ENCODE measurements at regions not wholly inside any gene's neighbourhood (a gene's known extent, or its start where the extent isn't known, plus 50 kb on each side); places are given as distances from the start of the nearest gene placed in this dataset.

DNA sequence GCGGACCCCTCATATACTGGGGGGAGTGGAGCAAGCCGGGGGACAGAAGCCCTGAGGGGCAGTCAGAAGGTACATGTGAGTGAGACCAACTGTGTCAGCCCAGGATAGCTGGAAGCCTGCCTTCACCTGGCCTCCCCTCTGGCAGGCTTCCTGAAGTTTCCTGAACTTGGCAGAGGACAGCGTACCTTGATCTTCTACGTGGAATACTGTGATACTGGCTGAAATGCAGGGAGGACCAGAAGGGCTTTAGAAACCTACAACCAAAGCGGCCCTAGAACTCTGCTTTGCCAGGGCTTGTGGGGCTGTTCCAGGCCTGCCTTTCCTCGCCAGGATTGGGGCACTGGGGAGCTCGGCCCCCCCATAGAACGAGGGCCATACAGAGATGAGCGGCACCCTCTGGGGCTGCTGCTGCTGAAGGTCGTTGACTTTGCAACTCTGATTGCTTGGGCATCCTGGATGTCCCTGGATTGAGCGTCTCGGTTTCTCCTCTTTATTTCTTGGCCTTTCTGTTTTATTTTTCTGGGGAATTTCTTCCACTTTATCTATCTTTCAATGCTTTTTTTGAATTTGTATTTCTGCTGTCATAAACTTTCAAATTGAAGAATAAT is 66.5 kb downstream of the SLC25A47 start:
- H3K27ac ChIP-seq (ENCODE audit: low read depth, low read length): peak overlapping the region; percentile 62
- peaks cover 37 to 40% of the 10 kb centered on the region in 2 donors for H3K4me1 ChIP-seq (ENCODE audit: control insufficient read depth in 1 of 2, insufficient read depth in 2 of 2, low read length in 2 of 2)
- no peaks in the 10 kb centered on the region for H3K9me3 ChIP-seq (ENCODE audit: control insufficient read depth in 1 of 2, low read length in 2 of 2)
- H3K36me3 ChIP-seq (ENCODE audit: control insufficient read depth in 1 of 2, insufficient read depth in 2 of 2, low read length in 2 of 2): no peaks in the 10 kb centered on the region
- no peaks in the 10 kb centered on the region for H3K27me3 ChIP-seq (ENCODE audit: control insufficient read depth in 1 of 2, insufficient read depth in 2 of 2, low read length in 2 of 2)
- no peak overlapping the region for H3K4me3 ChIP-seq (ENCODE audit: low read depth in 1 of 2, low read length in 2 of 2)
- peak overlapping the region; percentile 38 to 44 for H3K9ac ChIP-seq (ENCODE audit: low read depth in 1 of 2, low read length in 2 of 2)

GRCh38 chr14:100391173-100391572 is 68.0 kb downstream of the SLC25A47 start:
- Histone ChIP-seq H3K9me3 (ENCODE audit: control insufficient read depth in 1 of 2, low read length in 2 of 2) (no peaks in the 10 kb centered on the region), H3K36me3 (ENCODE audit: control insufficient read depth in 1 of 2, insufficient read depth in 2 of 2, low read length in 2 of 2) (no peaks in the 10 kb centered on the region), H3K4me3 (ENCODE audit: low read depth in 1 of 2, low read length in 2 of 2) (no peak overlapping the region), H3K27me3 (ENCODE audit: control insufficient read depth in 1 of 2, insufficient read depth in 2 of 2, low read length in 2 of 2) (no peaks in the 10 kb centered on the region), H3K9ac (ENCODE audit: low read depth in 1 of 2, low read length in 2 of 2) (no peak overlapping the region), H3K4me1 (ENCODE audit: control insufficient read depth in 1 of 2, insufficient read depth in 2 of 2, low read length in 2 of 2) (peaks cover 37 to 39% of the 10 kb centered on the region in 2 donors), H3K27ac (ENCODE audit: low read depth, low read length) (no peak overlapping the region)

DNA sequence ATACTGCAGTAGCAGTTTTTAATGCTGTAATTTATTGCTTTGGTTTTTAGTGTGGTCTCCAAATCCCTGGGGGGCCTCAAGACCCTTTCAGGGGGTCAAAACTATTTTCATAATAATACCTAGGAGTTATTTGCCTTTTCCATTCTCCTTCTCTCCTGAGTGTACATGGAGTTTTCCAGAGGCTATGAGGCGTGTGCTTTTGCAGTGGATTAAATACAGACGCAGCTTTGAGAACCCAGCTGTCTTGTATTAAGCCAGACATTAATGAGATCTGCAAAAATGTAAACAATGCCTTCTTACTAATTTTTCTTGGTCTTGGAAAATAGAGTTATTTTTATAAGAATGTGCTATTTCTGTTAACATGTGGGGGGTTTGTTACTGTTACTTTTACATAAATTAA is 68.6 kb downstream of the SLC25A47 start:
- Histone ChIP-seq H3K4me3 (ENCODE audit: low read depth in 1 of 2, low read length in 2 of 2) (no peak overlapping the region), H3K4me1 (ENCODE audit: control insufficient read depth in 1 of 2, insufficient read depth in 2 of 2, low read length in 2 of 2) (peaks cover 37 to 39% of the 10 kb centered on the region in 2 donors), H3K36me3 (ENCODE audit: control insufficient read depth in 1 of 2, insufficient read depth in 2 of 2, low read length in 2 of 2) (no peaks in the 10 kb centered on the region), H3K27ac (ENCODE audit: low read depth, low read length) (no peak overlapping the region), H3K27me3 (ENCODE audit: control insufficient read depth in 1 of 2, insufficient read depth in 2 of 2, low read length in 2 of 2) (no peaks in the 10 kb centered on the region), H3K9ac (ENCODE audit: low read depth in 1 of 2, low read length in 2 of 2) (no peak overlapping the region), H3K9me3 (ENCODE audit: control insufficient read depth in 1 of 2, low read length in 2 of 2) (no peaks in the 10 kb centered on the region)

DNA sequence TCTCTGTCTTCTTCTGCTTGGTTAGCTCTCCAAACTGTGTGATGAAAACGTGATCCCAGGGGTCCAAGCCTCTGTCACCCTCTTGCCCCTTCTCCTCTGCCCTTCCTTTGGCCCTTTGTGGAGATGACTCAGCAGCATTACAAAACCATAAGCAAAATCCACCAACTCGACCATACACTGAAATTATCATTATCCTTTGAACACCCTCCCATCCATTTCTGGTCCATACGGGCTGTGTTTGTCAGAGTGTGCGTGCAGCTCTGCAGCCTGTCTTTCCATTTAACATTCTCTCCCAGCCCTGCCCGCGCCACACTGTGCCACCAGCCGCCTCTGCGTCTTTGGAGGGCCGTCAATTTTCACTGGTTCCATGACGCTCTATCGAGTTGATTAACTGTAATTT is 69.2 kb downstream of the SLC25A47 start:
- H3K9me3 ChIP-seq (ENCODE audit: control insufficient read depth in 1 of 2, low read length in 2 of 2): no peaks in the 10 kb centered on the region
- H3K4me1 ChIP-seq (ENCODE audit: control insufficient read depth in 1 of 2, insufficient read depth in 2 of 2, low read length in 2 of 2): peaks cover 37 to 43% of the 10 kb centered on the region in 2 donors
- H3K9ac ChIP-seq (ENCODE audit: low read depth in 1 of 2, low read length in 2 of 2): no peak overlapping the region
- no peak overlapping the region for H3K4me3 ChIP-seq (ENCODE audit: low read depth in 1 of 2, low read length in 2 of 2)
- no peak overlapping the region for H3K27ac ChIP-seq (ENCODE audit: low read depth, low read length)
- no peaks in the 10 kb centered on the region for H3K36me3 ChIP-seq (ENCODE audit: control insufficient read depth in 1 of 2, insufficient read depth in 2 of 2, low read length in 2 of 2)
- no peaks in the 10 kb centered on the region for H3K27me3 ChIP-seq (ENCODE audit: control insufficient read depth in 1 of 2, insufficient read depth in 2 of 2, low read length in 2 of 2)

GRCh38 chr14:100393362-100393761 is 70.2 kb downstream of the SLC25A47 start:
- Histone ChIP-seq H3K27ac (ENCODE audit: low read depth, low read length) (no peak overlapping the region), H3K4me3 (ENCODE audit: low read depth in 1 of 2, low read length in 2 of 2) (peak overlapping the region in 1 of 2 donors; percentile 30), H3K4me1 (ENCODE audit: control insufficient read depth in 1 of 2, insufficient read depth in 2 of 2, low read length in 2 of 2) (peaks cover 41 to 44% of the 10 kb centered on the region in 2 donors), H3K9ac (ENCODE audit: low read depth in 1 of 2, low read length in 2 of 2) (peak overlapping the region in 1 of 2 donors; percentile 46), H3K36me3 (ENCODE audit: control insufficient read depth in 1 of 2, insufficient read depth in 2 of 2, low read length in 2 of 2) (no peaks in the 10 kb centered on the region), H3K9me3 (ENCODE audit: control insufficient read depth in 1 of 2, low read length in 2 of 2) (no peaks in the 10 kb centered on the region), H3K27me3 (ENCODE audit: control insufficient read depth in 1 of 2, insufficient read depth in 2 of 2, low read length in 2 of 2) (no peaks in the 10 kb centered on the region)

DNA sequence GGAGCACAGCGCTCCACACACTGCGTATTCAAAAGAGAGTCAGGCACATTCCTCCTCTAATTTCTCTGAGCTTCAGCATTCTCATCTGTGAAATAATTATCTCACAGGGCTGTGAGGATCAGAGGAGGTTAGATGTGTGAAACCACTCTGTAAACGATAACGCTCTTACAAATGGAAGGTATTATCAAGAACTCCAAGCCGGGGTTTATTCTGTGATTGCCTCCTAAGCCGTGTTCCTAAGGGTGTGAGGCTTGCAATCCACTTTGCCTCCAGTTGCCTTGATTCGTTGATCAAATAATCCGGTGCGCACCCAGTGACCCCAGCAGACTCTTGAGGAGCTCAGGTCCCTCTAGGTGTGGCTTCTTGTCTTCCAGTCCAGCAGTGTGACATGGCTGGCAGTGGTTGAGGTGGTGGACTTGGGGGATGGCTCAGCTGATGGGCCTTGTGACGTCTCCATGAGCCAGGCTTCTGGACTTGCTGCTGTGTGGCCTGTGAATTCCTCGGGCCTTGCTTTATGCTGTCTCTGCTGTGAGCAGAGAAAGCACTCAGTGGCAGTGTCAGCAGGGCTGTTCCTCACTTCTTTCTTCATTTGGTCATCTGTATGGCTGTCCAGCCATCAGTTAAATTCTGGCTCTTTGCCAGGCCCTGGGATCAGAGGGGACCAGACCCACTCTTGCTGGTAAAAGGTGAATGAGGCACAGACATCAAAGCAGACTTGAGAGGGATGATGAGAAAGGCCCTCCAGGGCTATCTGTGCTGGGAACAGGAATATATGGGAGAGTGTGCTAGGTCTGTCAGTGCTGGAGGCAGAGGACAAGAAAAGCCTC is 71.0 kb downstream of the SLC25A47 start:
- Histone ChIP-seq H3K4me3 (ENCODE audit: low read depth in 1 of 2, low read length in 2 of 2) (no peak overlapping the region), H3K36me3 (ENCODE audit: control insufficient read depth in 1 of 2, insufficient read depth in 2 of 2, low read length in 2 of 2) (no peaks in the 10 kb centered on the region), H3K9me3 (ENCODE audit: control insufficient read depth in 1 of 2, low read length in 2 of 2) (no peaks in the 10 kb centered on the region), H3K9ac (ENCODE audit: low read depth in 1 of 2, low read length in 2 of 2) (peak overlapping the region in 1 of 2 donors; percentile 46), H3K27ac (ENCODE audit: low read depth, low read length) (no peak overlapping the region), H3K27me3 (ENCODE audit: control insufficient read depth in 1 of 2, insufficient read depth in 2 of 2, low read length in 2 of 2) (no peaks in the 10 kb centered on the region), H3K4me1 (ENCODE audit: control insufficient read depth in 1 of 2, insufficient read depth in 2 of 2, low read length in 2 of 2) (peaks cover 41 to 46% of the 10 kb centered on the region in 2 donors)

DNA sequence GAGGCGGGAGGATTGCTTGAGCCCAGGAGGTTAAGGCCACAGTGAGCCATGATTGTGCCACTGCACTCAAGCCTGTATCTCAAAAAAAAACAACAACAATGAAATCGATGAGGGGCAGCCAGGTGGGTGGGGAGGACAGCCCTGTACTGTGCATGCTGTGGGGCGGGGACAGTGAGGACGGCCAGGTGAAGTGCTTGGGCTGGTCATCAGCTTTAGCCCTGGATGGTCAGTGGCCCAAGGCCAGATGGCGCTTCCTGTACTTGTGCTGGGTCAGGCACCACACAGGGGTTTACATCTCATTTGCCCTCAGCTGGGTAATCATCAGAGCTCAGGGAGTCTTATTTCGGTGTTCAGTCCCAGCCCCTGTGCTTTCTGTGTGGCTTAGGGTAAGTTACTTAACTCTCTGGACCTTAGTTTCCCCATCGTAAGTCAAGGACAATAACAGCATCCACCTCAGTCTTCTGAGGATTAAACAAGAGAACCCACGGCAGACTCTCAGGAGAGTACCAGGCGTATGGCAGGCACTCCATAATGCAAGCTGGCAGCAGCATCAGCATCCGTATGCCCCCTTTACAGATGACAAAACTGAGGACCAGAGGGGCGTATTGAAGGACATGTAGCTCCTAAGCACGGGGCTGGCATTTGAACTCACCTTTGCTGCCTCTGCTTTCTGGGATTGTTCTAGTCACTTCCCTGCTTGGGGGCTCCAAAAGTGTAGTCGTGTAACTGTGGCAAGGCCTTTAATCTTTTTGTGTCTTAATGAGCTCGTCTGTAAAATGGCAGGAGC is 71.9 kb downstream of the SLC25A47 start:
- Histone ChIP-seq H3K9ac (ENCODE audit: low read depth in 1 of 2, low read length in 2 of 2) (no peak overlapping the region), H3K27ac (ENCODE audit: low read depth, low read length) (no peak overlapping the region), H3K9me3 (ENCODE audit: control insufficient read depth in 1 of 2, low read length in 2 of 2) (no peaks in the 10 kb centered on the region), H3K27me3 (ENCODE audit: control insufficient read depth in 1 of 2, insufficient read depth in 2 of 2, low read length in 2 of 2) (no peaks in the 10 kb centered on the region), H3K4me3 (ENCODE audit: low read depth in 1 of 2, low read length in 2 of 2) (no peak overlapping the region), H3K36me3 (ENCODE audit: control insufficient read depth in 1 of 2, insufficient read depth in 2 of 2, low read length in 2 of 2) (no peaks in the 10 kb centered on the region), H3K4me1 (ENCODE audit: control insufficient read depth in 1 of 2, insufficient read depth in 2 of 2, low read length in 2 of 2) (peaks cover 39 to 44% of the 10 kb centered on the region in 2 donors)

- Histone ChIP-seq H3K9me3 (ENCODE audit: control insufficient read depth in 1 of 2, low read length in 2 of 2) (no peaks in the 10 kb centered on the region), H3K27ac (ENCODE audit: low read depth, low read length) (no peak overlapping the region), H3K9ac (ENCODE audit: low read depth in 1 of 2, low read length in 2 of 2) (no peak overlapping the region), H3K4me1 (ENCODE audit: control insufficient read depth in 1 of 2, insufficient read depth in 2 of 2, low read length in 2 of 2) (peaks cover 29 to 46% of the 10 kb centered on the region in 2 donors), H3K27me3 (ENCODE audit: control insufficient read depth in 1 of 2, insufficient read depth in 2 of 2, low read length in 2 of 2) (no peaks in the 10 kb centered on the region), H3K4me3 (ENCODE audit: low read depth in 1 of 2, low read length in 2 of 2) (no peak overlapping the region), H3K36me3 (ENCODE audit: control insufficient read depth in 1 of 2, insufficient read depth in 2 of 2, low read length in 2 of 2) (no peaks in the 10 kb centered on the region)
These were observed 73.2 kb downstream of the SLC25A47 start for GRCh38 chr14:100396266-100396795.

DNA sequence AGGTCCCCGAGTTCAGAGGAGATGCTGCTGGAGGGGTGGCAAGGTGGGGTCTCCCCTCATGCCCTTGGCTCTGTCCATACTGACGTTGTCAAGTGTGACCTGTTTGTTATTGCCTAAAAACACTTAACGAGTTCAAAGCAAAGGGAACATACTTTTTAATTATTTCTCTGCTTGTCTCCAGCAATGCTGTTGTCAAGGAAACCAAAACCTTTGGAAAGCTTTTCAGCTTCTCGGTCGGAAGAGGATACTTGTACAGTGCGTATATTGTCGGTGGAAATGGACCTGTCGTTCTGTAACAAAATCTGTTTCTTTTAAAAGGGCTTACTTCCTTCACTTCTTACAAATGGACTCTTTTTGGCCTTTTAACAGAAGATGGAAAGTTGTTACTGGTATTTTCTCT is 73.9 kb downstream of the SLC25A47 start:
- no peak overlapping the region for H3K4me3 ChIP-seq (ENCODE audit: low read depth in 1 of 2, low read length in 2 of 2)
- H3K9ac ChIP-seq (ENCODE audit: low read depth in 1 of 2, low read length in 2 of 2): no peak overlapping the region
- no peaks in the 10 kb centered on the region for H3K27me3 ChIP-seq (ENCODE audit: control insufficient read depth in 1 of 2, insufficient read depth in 2 of 2, low read length in 2 of 2)
- H3K9me3 ChIP-seq (ENCODE audit: control insufficient read depth in 1 of 2, low read length in 2 of 2): no peaks in the 10 kb centered on the region
- H3K4me1 ChIP-seq (ENCODE audit: control insufficient read depth in 1 of 2, insufficient read depth in 2 of 2, low read length in 2 of 2): peaks cover 29 to 49% of the 10 kb centered on the region in 2 donors
- H3K36me3 ChIP-seq (ENCODE audit: control insufficient read depth in 1 of 2, insufficient read depth in 2 of 2, low read length in 2 of 2): no peaks in the 10 kb centered on the region
- H3K27ac ChIP-seq (ENCODE audit: low read depth, low read length): no peak overlapping the region

DNA sequence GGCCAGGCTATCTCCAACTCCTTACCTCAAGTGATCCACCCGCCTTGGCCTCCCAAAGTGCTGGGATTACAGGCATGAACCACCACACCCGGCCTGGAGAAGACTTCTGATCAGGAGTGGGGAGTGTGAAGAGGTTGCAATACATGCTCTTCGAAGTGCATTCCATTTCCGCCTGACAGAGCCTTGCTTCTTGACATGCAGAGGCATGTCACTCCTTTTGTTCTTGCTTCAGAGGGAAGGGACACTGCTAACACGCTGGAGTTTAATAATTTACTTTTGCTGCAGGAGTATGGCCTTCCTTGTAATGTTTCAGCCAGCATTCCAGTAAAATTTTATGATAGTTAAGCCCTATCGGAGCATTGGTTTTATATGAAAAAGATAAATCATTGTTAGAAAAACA is 74.9 kb downstream of the SLC25A47 start:
- no peak overlapping the region for H3K9ac ChIP-seq (ENCODE audit: low read depth in 1 of 2, low read length in 2 of 2)
- H3K36me3 ChIP-seq (ENCODE audit: control insufficient read depth in 1 of 2, insufficient read depth in 2 of 2, low read length in 2 of 2): no peaks in the 10 kb centered on the region
- no peaks in the 10 kb centered on the region for H3K9me3 ChIP-seq (ENCODE audit: control insufficient read depth in 1 of 2, low read length in 2 of 2)
- H3K4me3 ChIP-seq (ENCODE audit: low read depth in 1 of 2, low read length in 2 of 2): no peak overlapping the region
- H3K27me3 ChIP-seq (ENCODE audit: control insufficient read depth in 1 of 2, insufficient read depth in 2 of 2, low read length in 2 of 2): no peaks in the 10 kb centered on the region
- H3K27ac ChIP-seq (ENCODE audit: low read depth, low read length): no peak overlapping the region
- H3K4me1 ChIP-seq (ENCODE audit: control insufficient read depth in 1 of 2, insufficient read depth in 2 of 2, low read length in 2 of 2): peaks cover 23 to 53% of the 10 kb centered on the region in 2 donors

All from duodenal mucosa (tissue), 2 donors.